Adipocyte (in vitro differentiated cells): ENCODE measurements at regions not wholly inside any gene's neighbourhood (a gene's known extent, or its start where the extent isn't known, plus 50 kb on each side); places are given as distances from the start of the nearest gene placed in this dataset.

Experiments used
- DNase-seq: peaks from one replicate; pipeline ENCODE4 v3.0.0-alpha.2; 2015; ENCODE audit warnings: low read depth
- H3K27me3 ChIP-seq: replicated peaks from 2 replicates; pipeline ENCODE4 v1.7.0; 2013; ENCODE audit warnings: mild to moderate bottlenecking, low read length, moderate library complexity; ENCODE audit not compliant: control insufficient read depth, insufficient read depth
- H3K36me3 ChIP-seq: 2 replicates; pipeline ENCODE4 v1.7.0; 2013; ENCODE audit warnings: low read length, mild to moderate bottlenecking, moderate library complexity; ENCODE audit not compliant: control insufficient read depth, insufficient read depth, severe bottlenecking
- H3K4me1 ChIP-seq: 2 replicates; pipeline ENCODE4 v1.7.0; 2013; ENCODE audit warnings: mild to moderate bottlenecking, low read length, moderate library complexity; ENCODE audit not compliant: control insufficient read depth, insufficient read depth
- H3K4me3 ChIP-seq: 2 replicates; pipeline ENCODE4 v1.7.0; 2013; ENCODE audit warnings: mild to moderate bottlenecking, low read length, moderate library complexity
- H3K9ac ChIP-seq: 2 replicates; pipeline ENCODE4 v1.7.0; 2013; ENCODE audit warnings: mild to moderate bottlenecking, low read length, moderate library complexity
- H3K9me3 ChIP-seq: 2 replicates; pipeline ENCODE4 v1.7.0; 2013; ENCODE audit warnings: mild to moderate bottlenecking, low read length, moderate library complexity; ENCODE audit not compliant: control insufficient read depth

DNA sequence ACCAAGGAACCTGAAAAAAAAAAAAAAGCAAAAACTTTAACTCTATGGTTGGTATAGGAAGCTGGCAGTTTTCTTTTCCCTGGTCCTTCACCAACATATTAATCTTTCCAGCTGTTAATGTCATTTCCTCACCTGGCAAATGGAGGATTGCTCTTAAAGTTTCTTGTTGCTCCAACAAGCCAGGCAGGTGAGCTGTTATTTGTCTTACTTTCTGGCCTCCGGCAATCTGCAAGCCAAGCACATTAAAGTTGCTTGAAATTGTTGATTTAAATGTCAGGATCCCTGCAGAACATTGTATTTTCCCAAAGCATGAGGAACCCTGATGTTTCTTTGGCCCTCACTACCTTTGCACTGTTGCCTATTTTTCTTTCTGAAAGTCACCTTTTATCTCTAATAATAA lies 664.9 kb downstream of the METTL4 start:
- Histone ChIP-seq H3K4me3 (no peak overlapping the region), H3K36me3 (no peaks in the 10 kb centered on the region), H3K9me3 (no peaks in the 10 kb centered on the region), H3K27me3 (no peaks in the 10 kb centered on the region), H3K4me1 (no peaks in the 10 kb centered on the region), H3K9ac (no peak overlapping the region)
- no peak for DNase-seq

DNA sequence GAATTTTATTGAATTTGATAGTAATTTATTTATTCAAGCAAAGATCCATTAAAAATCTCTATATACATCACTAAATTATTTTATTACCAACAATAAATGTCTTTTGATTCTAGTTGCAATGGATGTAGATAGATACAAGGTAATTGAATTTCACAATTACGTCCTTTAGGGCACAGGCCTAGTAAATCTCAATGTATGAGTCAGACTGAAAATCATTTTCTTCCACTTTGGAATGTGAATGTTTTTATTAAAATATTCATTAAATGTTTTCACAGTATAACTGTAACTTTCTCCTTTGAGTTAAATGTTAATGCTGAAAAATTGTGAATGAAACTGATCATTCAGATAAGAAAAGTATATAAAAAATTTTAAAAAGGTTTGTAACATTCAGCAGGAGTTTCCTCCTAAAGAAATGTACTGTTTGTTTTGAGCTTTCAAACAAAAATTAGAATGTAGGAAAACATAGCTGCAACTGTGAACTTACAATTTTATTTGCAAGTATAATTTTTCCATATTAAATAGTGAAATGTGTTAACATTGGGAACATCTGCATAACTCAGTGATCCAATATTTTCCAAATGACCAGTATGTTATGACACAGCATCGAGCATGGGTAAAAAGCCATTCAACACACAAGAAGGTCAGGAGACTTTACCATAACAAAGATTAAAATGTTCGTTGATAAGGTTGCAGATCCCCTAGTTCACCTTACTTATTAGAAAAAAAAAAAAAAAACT lies 663.7 kb downstream of the METTL4 start:
- no peaks in the 10 kb centered on the region for H3K27me3 ChIP-seq
- no peaks in the 10 kb centered on the region for H3K9me3 ChIP-seq
- DNase-seq, result no peak
- no peaks in the 10 kb centered on the region for H3K36me3 ChIP-seq
- no peak overlapping the region for H3K9ac ChIP-seq
- no peaks in the 10 kb centered on the region for H3K4me1 ChIP-seq
- H3K4me3 ChIP-seq, result no peak overlapping the region

DNA sequence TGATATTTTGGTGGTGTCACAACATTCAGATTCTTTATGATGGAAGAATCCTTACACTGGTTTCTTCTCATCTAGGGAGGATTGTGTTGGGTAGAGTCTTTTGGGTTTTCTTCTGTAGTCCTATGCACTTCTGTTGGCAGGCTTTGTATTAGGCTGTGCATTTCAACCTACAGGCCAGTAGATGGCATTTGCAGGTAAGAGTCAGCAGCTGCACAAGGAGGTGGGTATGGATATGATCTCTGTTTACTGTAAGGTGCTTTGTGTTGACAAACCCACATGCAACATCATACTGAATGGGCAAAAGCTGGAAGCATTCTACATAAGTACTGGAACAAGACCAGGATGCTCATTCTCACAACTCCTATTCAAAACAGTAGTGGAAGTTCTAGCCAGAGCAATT lies 656.8 kb downstream of the METTL4 start:
- Histone ChIP-seq H3K36me3 (no peaks in the 10 kb centered on the region), H3K9ac (no peak overlapping the region), H3K9me3 (peaks cover 16% of the 10 kb centered on the region), H3K4me1 (no peaks in the 10 kb centered on the region), H3K27me3 (no peaks in the 10 kb centered on the region), H3K4me3 (no peak overlapping the region)
- DNase-seq, result no peak

DNA sequence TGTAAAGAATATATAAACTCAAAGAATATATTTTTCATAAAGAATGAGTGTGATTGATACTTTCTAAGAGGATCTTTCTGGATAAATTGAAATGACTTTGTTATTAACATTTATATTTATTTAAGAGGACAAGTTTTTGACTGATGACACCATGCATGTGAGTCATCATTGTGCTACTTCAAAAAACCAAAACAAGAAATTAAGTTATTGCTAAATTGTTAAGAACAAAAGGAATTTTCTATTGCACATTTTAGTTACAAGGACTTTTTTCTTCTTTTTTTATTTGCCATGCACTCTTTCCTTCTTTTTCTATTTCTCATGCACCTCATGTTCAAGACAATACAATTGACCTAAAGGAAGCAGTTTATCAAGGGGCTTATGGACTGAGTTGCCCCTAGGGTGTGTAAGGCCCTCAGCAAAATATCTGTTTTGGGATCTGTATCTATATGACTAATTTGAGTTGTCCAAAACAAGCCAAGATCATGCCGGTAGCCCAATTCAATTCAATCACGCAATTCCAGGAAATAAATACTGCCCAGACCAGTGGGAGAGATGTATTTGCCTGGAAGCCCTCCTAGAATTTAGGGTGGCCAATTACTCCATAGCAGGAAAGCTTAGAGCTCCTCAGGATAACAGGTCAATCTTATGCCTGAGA lies 654.3 kb downstream of the METTL4 start:
- peaks cover 16% of the 10 kb centered on the region for H3K9me3 ChIP-seq

DNA sequence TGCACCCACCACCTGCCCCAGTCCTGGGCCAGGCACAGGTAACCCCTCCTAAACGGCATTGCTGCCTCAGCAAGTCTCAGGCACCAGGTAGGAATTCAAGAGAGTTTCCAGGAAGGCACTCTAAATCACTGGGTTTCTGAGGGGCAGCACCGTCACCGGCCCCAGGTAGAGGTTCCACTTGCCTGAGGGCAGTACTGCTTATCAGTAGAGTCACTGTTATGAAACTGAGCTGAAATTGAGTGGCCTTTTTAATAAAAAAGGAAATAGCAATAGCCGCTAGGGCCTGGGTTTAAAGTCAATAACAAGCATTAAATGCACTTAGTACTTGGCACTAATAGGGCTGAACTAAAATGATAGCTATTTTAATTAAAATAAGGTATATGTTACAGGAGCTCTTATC lies 653.7 kb downstream of the METTL4 start:
- Histone ChIP-seq H3K27me3 (no peaks in the 10 kb centered on the region), H3K9ac (no peak overlapping the region), H3K4me1 (no peaks in the 10 kb centered on the region), H3K4me3 (no peak overlapping the region), H3K36me3 (no peaks in the 10 kb centered on the region), H3K9me3 (peaks cover 16% of the 10 kb centered on the region)
- DNase-seq, result no peak

More for the DNA sequence above, 654.3 kb downstream of the METTL4 start:
- Histone ChIP-seq H3K36me3 (no peaks in the 10 kb centered on the region), H3K9ac (no peak overlapping the region), H3K4me1 (no peaks in the 10 kb centered on the region), H3K27me3 (no peaks in the 10 kb centered on the region), H3K4me3 (no peak overlapping the region)
- no peak for DNase-seq

DNA sequence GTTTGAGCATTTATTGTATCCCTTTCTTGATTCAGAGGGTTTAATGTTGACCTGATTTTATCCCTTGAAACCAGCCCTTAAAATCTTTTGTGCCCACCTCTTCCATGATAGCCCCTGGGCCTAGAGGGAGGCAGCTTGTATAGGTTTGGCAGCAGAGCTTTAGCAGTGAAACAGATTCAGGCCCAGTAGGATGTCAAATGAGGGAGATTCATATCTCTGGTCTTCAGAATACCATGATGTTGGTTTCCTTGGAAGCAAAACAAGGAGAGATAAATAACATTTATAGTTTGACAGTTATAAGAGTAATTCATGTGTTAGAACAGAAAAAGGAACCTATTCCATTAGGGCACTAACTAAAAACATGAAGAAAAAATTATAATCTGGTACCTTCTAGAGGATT lies 649.2 kb downstream of the METTL4 start:
- no peaks in the 10 kb centered on the region for H3K27me3 ChIP-seq
- no peaks in the 10 kb centered on the region for H3K36me3 ChIP-seq
- no peaks in the 10 kb centered on the region for H3K9me3 ChIP-seq
- H3K4me1 ChIP-seq, result no peaks in the 10 kb centered on the region
- no peak overlapping the region for H3K9ac ChIP-seq
- no peak for DNase-seq
- H3K4me3 ChIP-seq, result no peak overlapping the region

DNA sequence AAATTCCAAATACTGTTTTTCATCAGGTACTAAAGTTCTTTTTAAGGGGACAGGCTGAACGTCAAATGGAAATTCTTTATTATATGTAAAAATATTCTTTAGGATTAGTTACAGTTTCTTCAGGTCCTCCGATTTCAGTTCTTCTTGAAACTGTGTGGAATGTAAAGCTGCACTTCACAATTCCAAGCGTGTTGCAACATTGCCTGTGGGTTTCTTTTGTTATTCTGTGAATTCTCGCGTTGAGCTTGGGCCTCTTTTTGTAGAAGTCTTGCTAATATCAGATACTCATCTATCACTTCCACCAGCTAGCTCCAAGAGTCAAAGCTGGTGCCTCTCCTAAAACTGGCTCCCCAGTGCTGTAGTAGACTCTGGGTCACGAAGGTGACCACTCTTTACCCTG lies 642.6 kb downstream of the METTL4 start:
- H3K4me3 ChIP-seq, result no peak overlapping the region
- H3K9me3 ChIP-seq, result no peaks in the 10 kb centered on the region
- no peaks in the 10 kb centered on the region for H3K27me3 ChIP-seq
- H3K36me3 ChIP-seq, result no peaks in the 10 kb centered on the region
- peaks cover 5% of the 10 kb centered on the region for H3K4me1 ChIP-seq
- H3K9ac ChIP-seq, result no peak overlapping the region
- DNase-seq, result no peak

DNA sequence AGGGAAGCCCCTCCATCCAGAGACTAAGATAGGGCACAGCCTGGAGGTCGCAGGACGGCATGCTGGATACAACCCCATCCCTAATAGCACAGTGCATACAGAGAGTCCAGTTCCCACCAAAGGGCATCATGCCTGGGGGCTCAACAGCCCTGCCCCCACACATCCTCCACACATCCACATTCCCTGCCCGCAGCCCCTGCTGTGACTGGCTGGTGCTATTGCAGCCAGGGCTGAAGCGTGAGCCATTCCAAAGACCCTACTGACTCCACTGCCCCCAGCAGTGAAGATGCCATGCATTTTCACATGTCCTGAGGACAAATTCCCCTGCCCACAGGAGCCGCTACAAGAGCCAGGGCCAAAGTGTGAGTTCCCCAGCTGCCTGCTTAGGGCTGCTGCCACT lies 641.6 kb downstream of the METTL4 start:
- DNase-seq, result no peak
- no peak overlapping the region for H3K9ac ChIP-seq
- H3K27me3 ChIP-seq, result no peaks in the 10 kb centered on the region
- H3K4me1 ChIP-seq, result peaks cover 5% of the 10 kb centered on the region
- no peaks in the 10 kb centered on the region for H3K9me3 ChIP-seq
- H3K4me3 ChIP-seq, result no peak overlapping the region
- H3K36me3 ChIP-seq, result no peaks in the 10 kb centered on the region

DNA sequence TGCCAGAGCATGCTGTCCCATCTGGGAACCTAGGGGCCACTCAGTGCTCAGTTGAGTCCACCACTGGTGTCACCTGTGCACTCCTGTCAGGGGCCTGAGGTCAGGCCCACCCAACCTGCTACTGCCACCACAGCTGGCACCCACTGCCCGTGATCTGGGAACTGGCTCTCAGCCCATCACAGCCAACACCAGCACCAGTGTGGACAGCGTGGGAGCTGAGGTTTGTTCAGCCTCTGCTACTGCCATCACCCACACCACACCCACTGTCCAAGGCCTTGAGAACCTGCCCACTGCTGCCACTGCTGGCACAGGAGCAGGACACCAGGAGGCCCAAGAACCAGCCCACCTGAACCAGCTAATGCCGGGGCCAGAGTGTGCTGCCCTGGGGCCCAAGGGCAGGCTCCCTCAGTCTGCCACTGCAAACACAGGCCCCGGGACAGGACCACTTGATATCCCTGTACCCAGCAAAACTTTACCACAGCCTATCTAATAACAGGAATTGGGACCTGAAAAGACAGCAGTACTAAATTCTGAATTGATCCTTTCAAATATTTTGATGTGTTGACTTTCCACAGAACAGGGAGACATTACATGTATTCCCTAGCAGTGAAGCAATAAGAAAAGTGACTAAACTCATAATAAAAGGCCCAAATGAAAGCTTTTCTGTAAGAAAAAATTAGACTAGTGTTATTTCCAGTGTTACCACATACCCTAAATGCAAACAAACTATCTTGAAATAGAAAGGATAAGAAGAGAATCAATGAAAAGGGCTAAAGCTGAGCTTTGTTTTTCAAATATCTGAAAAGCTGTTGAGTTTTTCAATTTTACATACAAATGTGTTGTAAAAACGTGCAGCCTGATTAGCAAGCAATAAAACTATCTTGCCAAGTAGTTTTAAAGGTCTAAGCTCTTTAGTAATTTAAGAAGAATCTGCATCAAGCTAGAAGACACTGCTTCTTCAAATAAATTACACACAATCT lies 640.7 kb downstream of the METTL4 start:
- no peaks in the 10 kb centered on the region for H3K36me3 ChIP-seq
- no peaks in the 10 kb centered on the region for H3K9me3 ChIP-seq
- H3K9ac ChIP-seq, result no peak overlapping the region
- H3K4me3 ChIP-seq, result no peak overlapping the region
- peaks cover 5% of the 10 kb centered on the region for H3K4me1 ChIP-seq
- DNase-seq, result no peak
- H3K27me3 ChIP-seq, result no peaks in the 10 kb centered on the region

DNA sequence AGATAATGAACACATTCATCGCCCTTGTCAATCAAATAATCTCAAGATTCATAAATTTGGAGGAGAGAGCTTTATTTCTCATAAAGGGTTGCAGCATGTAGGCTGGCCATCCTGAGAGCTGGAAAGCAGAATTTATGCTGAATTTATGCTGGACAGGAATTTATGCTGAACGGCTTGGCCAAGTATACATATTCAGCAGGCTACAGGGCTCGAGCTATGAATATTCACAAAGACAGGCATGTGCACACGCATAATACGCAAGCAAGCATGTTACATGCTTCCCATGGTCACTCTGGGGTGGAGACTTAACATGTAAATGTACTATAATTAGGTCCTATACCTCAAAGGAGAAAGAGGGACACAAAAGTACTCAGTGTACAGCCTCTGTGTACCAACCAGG lies 618.8 kb downstream of the METTL4 start:
- Histone ChIP-seq H3K36me3 (no peaks in the 10 kb centered on the region), H3K9ac (no peak overlapping the region), H3K9me3 (no peaks in the 10 kb centered on the region), H3K27me3 (no peaks in the 10 kb centered on the region), H3K4me1 (no peaks in the 10 kb centered on the region), H3K4me3 (no peak overlapping the region)
- no peak for DNase-seq
